ENCODE measurements at regions not wholly inside any gene's neighbourhood (a gene's known extent, or its start where the extent isn't known, plus 50 kb on each side); places are given as distances from the start of the nearest gene placed in this dataset.

GRCh38 chr9:86795823-86796553 is 151.3 kb downstream of the GAS1 start:
- DNase-seq (ENCODE audit: low spot score), result no peak
- no peak overlapping the region for H3K27ac ChIP-seq (ENCODE audit: poor library complexity, severe bottlenecking)

GRCh38 chr9:86795047-86795442 is 152.3 kb downstream of the GAS1 start:
- ATAC-seq (ENCODE audit: low read depth) (no peak), DNase-seq (ENCODE audit: low spot score) (no peak)
- no peak overlapping the region for H3K27ac ChIP-seq (ENCODE audit: poor library complexity, severe bottlenecking)
- H3K36me3 ChIP-seq (ENCODE audit: low read depth), result no peaks in the 10 kb centered on the region
- H3K4me1 ChIP-seq (ENCODE audit: insufficient read depth, poor library complexity, severe bottlenecking), result peaks cover 4% of the 10 kb centered on the region
- H3K4me3 ChIP-seq (ENCODE audit: severe bottlenecking), result no peak overlapping the region
- TF ChIP-seq, protein P1, sequence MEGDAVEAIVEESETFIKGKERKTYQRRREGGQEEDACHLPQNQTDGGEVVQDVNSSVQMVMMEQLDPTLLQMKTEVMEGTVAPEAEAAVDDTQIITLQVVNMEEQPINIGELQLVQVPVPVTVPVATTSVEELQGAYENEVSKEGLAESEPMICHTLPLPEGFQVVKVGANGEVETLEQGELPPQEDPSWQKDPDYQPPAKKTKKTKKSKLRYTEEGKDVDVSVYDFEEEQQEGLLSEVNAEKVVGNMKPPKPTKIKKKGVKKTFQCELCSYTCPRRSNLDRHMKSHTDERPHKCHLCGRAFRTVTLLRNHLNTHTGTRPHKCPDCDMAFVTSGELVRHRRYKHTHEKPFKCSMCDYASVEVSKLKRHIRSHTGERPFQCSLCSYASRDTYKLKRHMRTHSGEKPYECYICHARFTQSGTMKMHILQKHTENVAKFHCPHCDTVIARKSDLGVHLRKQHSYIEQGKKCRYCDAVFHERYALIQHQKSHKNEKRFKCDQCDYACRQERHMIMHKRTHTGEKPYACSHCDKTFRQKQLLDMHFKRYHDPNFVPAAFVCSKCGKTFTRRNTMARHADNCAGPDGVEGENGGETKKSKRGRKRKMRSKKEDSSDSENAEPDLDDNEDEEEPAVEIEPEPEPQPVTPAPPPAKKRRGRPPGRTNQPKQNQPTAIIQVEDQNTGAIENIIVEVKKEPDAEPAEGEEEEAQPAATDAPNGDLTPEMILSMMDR (IDR thresholded peaks at IDR 0.05; ENCODE audit: poor library complexity, severe bottlenecking), result no peak
- no peaks in the 10 kb centered on the region for H3K27me3 ChIP-seq (ENCODE audit: insufficient read depth, poor library complexity, severe bottlenecking)
- H3K9me3 ChIP-seq (ENCODE audit: severe bottlenecking), result no peaks in the 10 kb centered on the region

More at GRCh38 chr9:86795823-86796553, 151.3 kb downstream of the GAS1 start:
- Histone ChIP-seq H3K4me1 (ENCODE audit: insufficient read depth, poor library complexity, severe bottlenecking) (peaks cover 4% of the 10 kb centered on the region), H3K9me3 (ENCODE audit: severe bottlenecking) (no peaks in the 10 kb centered on the region), H3K27me3 (ENCODE audit: insufficient read depth, poor library complexity, severe bottlenecking) (no peaks in the 10 kb centered on the region), H3K36me3 (ENCODE audit: low read depth) (no peaks in the 10 kb centered on the region), H3K4me3 (ENCODE audit: severe bottlenecking) (no peak overlapping the region)
- TF ChIP-seq, protein P1 (IDR thresholded peaks at IDR 0.05; ENCODE audit: poor library complexity, severe bottlenecking), result no peak
- no peak for ATAC-seq (ENCODE audit: low read depth)

- ATAC-seq (ENCODE audit: low read depth) (no peak), DNase-seq (ENCODE audit: low spot score) (no peak)
- no peak overlapping the region for H3K4me3 ChIP-seq (ENCODE audit: severe bottlenecking)
- H3K36me3 ChIP-seq (ENCODE audit: low read depth), result no peaks in the 10 kb centered on the region
- H3K27me3 ChIP-seq (ENCODE audit: insufficient read depth, poor library complexity, severe bottlenecking), result no peaks in the 10 kb centered on the region
- H3K27ac ChIP-seq (ENCODE audit: poor library complexity, severe bottlenecking), result no peak overlapping the region
- H3K4me1 ChIP-seq (ENCODE audit: insufficient read depth, poor library complexity, severe bottlenecking), result peaks cover 4% of the 10 kb centered on the region
- TF ChIP-seq, protein P1 (IDR thresholded peaks at IDR 0.05; ENCODE audit: poor library complexity, severe bottlenecking), result no peak
- H3K9me3 ChIP-seq (ENCODE audit: severe bottlenecking), result no peaks in the 10 kb centered on the region
Observed at GRCh38 chr9:86794391-86795046, 152.8 kb downstream of the GAS1 start.

- Histone ChIP-seq H3K27me3 (ENCODE audit: insufficient read depth, poor library complexity, severe bottlenecking) (no peaks in the 10 kb centered on the region), H3K27ac (ENCODE audit: poor library complexity, severe bottlenecking) (no peak overlapping the region), H3K36me3 (ENCODE audit: low read depth) (no peaks in the 10 kb centered on the region), H3K4me3 (ENCODE audit: severe bottlenecking) (no peak overlapping the region), H3K9me3 (ENCODE audit: severe bottlenecking) (no peaks in the 10 kb centered on the region), H3K4me1 (ENCODE audit: insufficient read depth, poor library complexity, severe bottlenecking) (peaks cover 4% of the 10 kb centered on the region)
- DNase-seq (ENCODE audit: low spot score), result no peak
- ATAC-seq (ENCODE audit: low read depth), result peak; percentile 97
- TF ChIP-seq, protein P1 (IDR thresholded peaks at IDR 0.05; ENCODE audit: poor library complexity, severe bottlenecking), result peak; percentile 21
Observed at GRCh38 chr9:86792136-86792535, 155.2 kb downstream of the GAS1 start.

GRCh38 chr9:86790805-86791204 is 156.5 kb downstream of the GAS1 start:
- no peak overlapping the region for H3K27ac ChIP-seq (ENCODE audit: poor library complexity, severe bottlenecking)
- no peak overlapping the region for H3K4me3 ChIP-seq (ENCODE audit: severe bottlenecking)
- no peak for ATAC-seq (ENCODE audit: low read depth)

More at GRCh38 chr9:86790805-86791204, 156.5 kb downstream of the GAS1 start:
- Histone ChIP-seq H3K36me3 (ENCODE audit: low read depth) (no peaks in the 10 kb centered on the region), H3K4me1 (ENCODE audit: insufficient read depth, poor library complexity, severe bottlenecking) (peaks cover 4% of the 10 kb centered on the region), H3K27me3 (ENCODE audit: insufficient read depth, poor library complexity, severe bottlenecking) (no peaks in the 10 kb centered on the region), H3K9me3 (ENCODE audit: severe bottlenecking) (no peaks in the 10 kb centered on the region)
- TF ChIP-seq, protein P1 (IDR thresholded peaks at IDR 0.05; ENCODE audit: poor library complexity, severe bottlenecking), result no peak
- DNase-seq (ENCODE audit: low spot score), result no peak
